ENCODE measurements at regions not wholly inside any gene's neighbourhood (a gene's known extent, or its start where the extent isn't known, plus 50 kb on each side); places are given as distances from the start of the nearest gene placed in this dataset.

DNA sequence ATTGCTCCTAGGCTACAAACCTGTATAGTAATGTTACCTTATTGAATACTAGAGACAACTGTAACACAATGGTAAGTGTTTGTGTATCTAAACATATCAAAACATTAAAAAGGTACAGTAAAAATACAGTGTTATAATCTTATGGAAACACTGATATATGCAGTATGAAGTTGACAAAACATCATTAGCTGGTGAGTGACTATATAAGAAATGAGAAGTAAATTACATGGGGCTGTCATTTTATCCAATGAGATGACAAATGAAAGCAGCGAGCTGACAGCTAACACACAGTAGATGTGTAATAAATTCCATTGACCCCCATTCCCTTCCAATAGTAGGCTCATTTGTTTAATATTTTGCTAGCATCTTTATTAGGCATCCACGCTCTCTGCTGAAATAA is 198.1 kb upstream of the GHITM start:
- H3K9me2 ChIP-seq (ENCODE audit: insufficient read depth), result no peaks in the 10 kb centered on the region
- H4K20me1 ChIP-seq (ENCODE audit: insufficient read depth), result no peaks in the 10 kb centered on the region
- no peaks in the 10 kb centered on the region for H3K9me3 ChIP-seq (ENCODE audit: insufficient read depth, low read depth)
- DNase-seq, result no peak
- H3K27me3 ChIP-seq (ENCODE audit: insufficient read depth, low read depth), result peaks cover 21% of the 10 kb centered on the region
- no peaks in the 10 kb centered on the region for H3K36me3 ChIP-seq (ENCODE audit: low read depth)
- no TSS peak for BruUV-seq (replicated peaks)
- no peak overlapping the region for H3K4me3 ChIP-seq
- ChIA-PET CTCF (no interaction called here), POLR2A (ENCODE audit: unreplicated experiment) (no interaction called here)
- no peaks in the 10 kb centered on the region for H3F3A ChIP-seq (ENCODE audit: insufficient read depth, low read depth)
- no peak overlapping the region for H3K27ac ChIP-seq
- H3K4me2 ChIP-seq, result no peak overlapping the region
- no peaks in the 10 kb centered on the region for H3K4me1 ChIP-seq (replicated peaks; ENCODE audit: insufficient read depth)
- TF ChIP-seq EZH2 (IDR thresholded peaks at IDR 0.05; ENCODE audit: low read depth), result no peak
- TF ChIP-seq, protein P1, sequence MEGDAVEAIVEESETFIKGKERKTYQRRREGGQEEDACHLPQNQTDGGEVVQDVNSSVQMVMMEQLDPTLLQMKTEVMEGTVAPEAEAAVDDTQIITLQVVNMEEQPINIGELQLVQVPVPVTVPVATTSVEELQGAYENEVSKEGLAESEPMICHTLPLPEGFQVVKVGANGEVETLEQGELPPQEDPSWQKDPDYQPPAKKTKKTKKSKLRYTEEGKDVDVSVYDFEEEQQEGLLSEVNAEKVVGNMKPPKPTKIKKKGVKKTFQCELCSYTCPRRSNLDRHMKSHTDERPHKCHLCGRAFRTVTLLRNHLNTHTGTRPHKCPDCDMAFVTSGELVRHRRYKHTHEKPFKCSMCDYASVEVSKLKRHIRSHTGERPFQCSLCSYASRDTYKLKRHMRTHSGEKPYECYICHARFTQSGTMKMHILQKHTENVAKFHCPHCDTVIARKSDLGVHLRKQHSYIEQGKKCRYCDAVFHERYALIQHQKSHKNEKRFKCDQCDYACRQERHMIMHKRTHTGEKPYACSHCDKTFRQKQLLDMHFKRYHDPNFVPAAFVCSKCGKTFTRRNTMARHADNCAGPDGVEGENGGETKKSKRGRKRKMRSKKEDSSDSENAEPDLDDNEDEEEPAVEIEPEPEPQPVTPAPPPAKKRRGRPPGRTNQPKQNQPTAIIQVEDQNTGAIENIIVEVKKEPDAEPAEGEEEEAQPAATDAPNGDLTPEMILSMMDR (conservative IDR thresholded peaks at IDR 0.05), result no peak
- no peak overlapping the region for H2AFZ ChIP-seq
- intact Hi-C loops (cut with micrococcal nuclease; ENCODE audit: unreplicated experiment), result no loop called here
- no peaks in the 10 kb centered on the region for H3K79me2 ChIP-seq (ENCODE audit: low read depth)

DNA sequence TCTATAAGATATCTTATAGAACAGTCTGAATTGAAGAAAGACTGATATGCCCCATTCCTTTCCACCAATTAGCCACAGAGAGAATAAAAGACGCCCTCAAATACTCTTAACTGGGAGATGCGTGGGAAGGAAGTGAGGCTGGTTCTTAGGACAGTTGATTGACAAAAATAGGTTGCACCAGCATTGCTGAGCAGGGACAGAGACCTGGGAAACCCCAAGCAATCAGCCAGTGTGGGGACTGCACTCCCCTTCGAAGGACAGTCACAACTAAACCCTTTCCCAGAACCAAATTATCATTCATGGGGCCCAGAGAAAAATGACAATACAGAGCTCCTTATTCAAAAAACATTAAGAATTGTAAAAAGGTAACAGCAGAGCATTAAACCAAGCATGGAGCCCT is 196.9 kb upstream of the GHITM start:
- Histone ChIP-seq H4K20me1 (ENCODE audit: insufficient read depth) (no peaks in the 10 kb centered on the region), H3K4me3 (no peak overlapping the region), H3K79me2 (ENCODE audit: low read depth) (no peaks in the 10 kb centered on the region), H3K4me1 (replicated peaks; ENCODE audit: insufficient read depth) (no peaks in the 10 kb centered on the region), H3K36me3 (ENCODE audit: low read depth) (no peaks in the 10 kb centered on the region), H3K9me2 (ENCODE audit: insufficient read depth) (no peaks in the 10 kb centered on the region), H3K27ac (no peak overlapping the region), H3F3A (ENCODE audit: insufficient read depth, low read depth) (no peaks in the 10 kb centered on the region), H3K27me3 (ENCODE audit: insufficient read depth, low read depth) (peaks cover 26% of the 10 kb centered on the region), H3K4me2 (no peak overlapping the region), H3K9me3 (ENCODE audit: insufficient read depth, low read depth) (no peaks in the 10 kb centered on the region), H2AFZ (no peak overlapping the region)
- TF ChIP-seq, protein P1 (conservative IDR thresholded peaks at IDR 0.05), result no peak
- TF ChIP-seq EZH2 (IDR thresholded peaks at IDR 0.05; ENCODE audit: low read depth), result no peak
- intact Hi-C loops (cut with micrococcal nuclease; ENCODE audit: unreplicated experiment), result no loop called here
- ChIA-PET POLR2A (ENCODE audit: unreplicated experiment) (no interaction called here), CTCF (no interaction called here)
- no TSS peak for BruUV-seq (replicated peaks)
- DNase-seq, result no peak

DNA sequence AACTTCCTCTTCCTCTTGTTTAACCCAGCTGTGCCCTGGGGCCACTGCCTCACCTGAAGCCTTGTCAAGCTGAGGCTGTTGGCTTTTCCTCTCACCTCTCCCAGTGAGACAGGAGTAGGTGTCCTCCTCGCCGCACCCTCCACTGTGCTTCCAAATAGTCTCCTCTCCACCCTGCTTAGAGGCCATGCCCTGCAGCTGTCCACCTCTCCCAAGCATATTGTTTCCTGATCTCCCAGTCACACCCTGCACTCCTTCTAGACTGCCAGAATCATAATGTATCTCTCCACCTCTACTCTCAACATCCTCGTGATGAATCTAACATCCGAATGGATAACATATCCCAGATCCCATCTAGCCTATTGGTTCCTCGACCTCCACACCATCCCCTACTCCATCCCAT is 196.3 kb upstream of the GHITM start:
- H3F3A ChIP-seq (ENCODE audit: insufficient read depth, low read depth), result no peaks in the 10 kb centered on the region
- TF ChIP-seq EZH2 (IDR thresholded peaks at IDR 0.05; ENCODE audit: low read depth), result no peak
- TF ChIP-seq, protein P1 (conservative IDR thresholded peaks at IDR 0.05), result no peak
- POLR2A ChIA-PET (ENCODE audit: unreplicated experiment), result no interaction called here
- H4K20me1 ChIP-seq (ENCODE audit: insufficient read depth), result no peaks in the 10 kb centered on the region
- intact Hi-C loops (cut with micrococcal nuclease; ENCODE audit: unreplicated experiment), result no loop called here
- H3K4me3 ChIP-seq, result no peak overlapping the region
- H3K9me3 ChIP-seq (ENCODE audit: insufficient read depth, low read depth), result no peaks in the 10 kb centered on the region
- no peaks in the 10 kb centered on the region for H3K79me2 ChIP-seq (ENCODE audit: low read depth)
- no peak for DNase-seq
- H3K9me2 ChIP-seq (ENCODE audit: insufficient read depth), result no peaks in the 10 kb centered on the region
- peaks cover 26% of the 10 kb centered on the region for H3K27me3 ChIP-seq (ENCODE audit: insufficient read depth, low read depth)
- no peak overlapping the region for H2AFZ ChIP-seq
- CTCF ChIA-PET, result no interaction called here
- H3K36me3 ChIP-seq (ENCODE audit: low read depth), result no peaks in the 10 kb centered on the region
- no peak overlapping the region for H3K4me2 ChIP-seq
- BruUV-seq (replicated peaks), result no TSS peak
- H3K4me1 ChIP-seq (replicated peaks; ENCODE audit: insufficient read depth), result no peaks in the 10 kb centered on the region
- H3K27ac ChIP-seq, result no peak overlapping the region
